LNCAP (cell line): ENCODE measurements at regions not wholly inside any gene's neighbourhood (a gene's known extent, or its start where the extent isn't known, plus 50 kb on each side); places are given as distances from the start of the nearest gene placed in this dataset.

Experiments used
- CTCF ChIP-seq: fragments of 450-650 bp; IDR thresholded peaks from 2 replicates; pipeline ENCODE4 v1.5.1; 2017; ENCODE audit warnings: mild to moderate bottlenecking

GRCh38 chr2:58890865-58891525 is 649.9 kb upstream of the FANCL start:
- TF ChIP-seq CTCF: no peak

GRCh38 chr2:58886009-58886408 is 644.9 kb upstream of the FANCL start:
- TF ChIP-seq CTCF: no peak

GRCh38 chr2:58879834-58880233 is 638.7 kb upstream of the FANCL start:
- TF ChIP-seq CTCF: no peak

GRCh38 chr2:58878778-58879177 is 637.7 kb upstream of the FANCL start:
- TF ChIP-seq CTCF: no peak

GRCh38 chr2:58876126-58876525 is 635.0 kb upstream of the FANCL start:
- no peak for TF ChIP-seq CTCF

- TF ChIP-seq CTCF: no peak
Measured at GRCh38 chr2:58875436-58875835, 634.3 kb upstream of the FANCL start.

- TF ChIP-seq CTCF: 0 out of 2 replicates have a peak, but pooled peaks have one; percentile 27
Measured at GRCh38 chr2:58871469-58872142, 630.5 kb upstream of the FANCL start.
